ENCODE measurements at regions not wholly inside any gene's neighbourhood (a gene's known extent, or its start where the extent isn't known, plus 50 kb on each side); places are given as distances from the start of the nearest gene placed in this dataset.

- no peak overlapping the region for H3K4me3 ChIP-seq
- H3K27ac ChIP-seq = no peak overlapping the region
- WGBS, 2 donors = 86% methylated on average over 4 of the region's 4 CpGs
- no peaks in the 10 kb centered on the region for H3K36me3 ChIP-seq
- ATAC-seq (ENCODE audit: low FRiP score in 2 of 2) (no peak), DNase-seq (no peak)
- TF ChIP-seq CTCF (IDR thresholded peaks at IDR 0.05) (no peak), EP300 (IDR thresholded peaks at IDR 0.05) (no peak), POLR2A (IDR thresholded peaks at IDR 0.05) (no peak), POLR2AphosphoS5 (IDR thresholded peaks at IDR 0.05) (no peak)
- no peaks in the 10 kb centered on the region for H3K4me1 ChIP-seq
- H3K27me3 ChIP-seq = no peaks in the 10 kb centered on the region
- no peaks in the 10 kb centered on the region for H3K9me3 ChIP-seq
Measured at GRCh38 chr2:83615511-83615910, 843.6 kb downstream of the SUCLG1 start.

GRCh38 chr2:83613178-83613577, 845.9 kb downstream of the SUCLG1 start:
- no peak overlapping the region for H3K27ac ChIP-seq
- TF ChIP-seq POLR2A (IDR thresholded peaks at IDR 0.05) (no peak), EP300 (IDR thresholded peaks at IDR 0.05) (no peak)
- no peaks in the 10 kb centered on the region for H3K27me3 ChIP-seq
- H3K36me3 ChIP-seq = no peaks in the 10 kb centered on the region
- H3K4me1 ChIP-seq = no peaks in the 10 kb centered on the region
- ATAC-seq (ENCODE audit: low FRiP score in 2 of 2) (no peak), DNase-seq (no peak)
- WGBS, 2 donors = 78 to 79% methylated on average over 1 of the region's 1 CpG
- no peak overlapping the region for H3K4me3 ChIP-seq
- no peaks in the 10 kb centered on the region for H3K9me3 ChIP-seq

- ATAC-seq (ENCODE audit: low FRiP score in 2 of 2) (no peak), DNase-seq (no peak)
- Histone ChIP-seq H3K9me3 (no peaks in the 10 kb centered on the region), H3K27me3 (no peaks in the 10 kb centered on the region), H3K36me3 (no peaks in the 10 kb centered on the region), H3K4me3 (no peak overlapping the region), H3K27ac (no peak overlapping the region), H3K4me1 (no peaks in the 10 kb centered on the region)
- WGBS, 2 donors = 96 to 97% methylated on average over 6 of the region's 6 CpGs
- TF ChIP-seq POLR2AphosphoS5 (IDR thresholded peaks at IDR 0.05) (no peak), EP300 (IDR thresholded peaks at IDR 0.05) (no peak), POLR2A (IDR thresholded peaks at IDR 0.05) (no peak), CTCF (IDR thresholded peaks at IDR 0.05) (no peak)
Measured at GRCh38 chr2:83602753-83603152, 856.3 kb downstream of the SUCLG1 start.

- DNase-seq = no peak
- Histone ChIP-seq H3K27ac (no peak overlapping the region), H3K36me3 (no peaks in the 10 kb centered on the region), H3K4me3 (no peak overlapping the region), H3K27me3 (no peaks in the 10 kb centered on the region), H3K4me1 (no peaks in the 10 kb centered on the region), H3K9me3 (no peaks in the 10 kb centered on the region)
- WGBS, 2 donors = 42% methylated on average over 1 of the region's 1 CpG; no CpG with 5 or more reads in 1 of the 2 donors
- ATAC-seq (ENCODE audit: low FRiP score in 2 of 2) = peak in 1 of 2 donors; percentile 21
- TF ChIP-seq CTCF (IDR thresholded peaks at IDR 0.05) (no peak), POLR2A (IDR thresholded peaks at IDR 0.05) (no peak), EP300 (IDR thresholded peaks at IDR 0.05) (no peak), POLR2AphosphoS5 (IDR thresholded peaks at IDR 0.05) (no peak)
Measured at GRCh38 chr2:83596592-83597282, 862.3 kb downstream of the SUCLG1 start.

GRCh38 chr2:83595926-83596325, 863.2 kb downstream of the SUCLG1 start:
- Histone ChIP-seq H3K27me3 (no peaks in the 10 kb centered on the region), H3K27ac (no peak overlapping the region), H3K4me3 (no peak overlapping the region), H3K36me3 (no peaks in the 10 kb centered on the region), H3K9me3 (no peaks in the 10 kb centered on the region), H3K4me1 (no peaks in the 10 kb centered on the region)
- no peak for TF ChIP-seq POLR2AphosphoS5 (IDR thresholded peaks at IDR 0.05)
- TF ChIP-seq CTCF (IDR thresholded peaks at IDR 0.05) = no peak
- no peak for TF ChIP-seq EP300 (IDR thresholded peaks at IDR 0.05)
- no peak for TF ChIP-seq POLR2A (IDR thresholded peaks at IDR 0.05)
- DNase-seq = no peak
- 45 to 54% methylated on average over 3 of the region's 3 CpGs for WGBS, 2 donors
- ATAC-seq (ENCODE audit: low FRiP score in 2 of 2) = no peak

All from upper lobe of left lung (tissue), 6 donors.